ENCODE measurements at regions not wholly inside any gene's neighbourhood (a gene's known extent, or its start where the extent isn't known, plus 50 kb on each side); places are given as distances from the start of the nearest gene placed in this dataset.

DNA sequence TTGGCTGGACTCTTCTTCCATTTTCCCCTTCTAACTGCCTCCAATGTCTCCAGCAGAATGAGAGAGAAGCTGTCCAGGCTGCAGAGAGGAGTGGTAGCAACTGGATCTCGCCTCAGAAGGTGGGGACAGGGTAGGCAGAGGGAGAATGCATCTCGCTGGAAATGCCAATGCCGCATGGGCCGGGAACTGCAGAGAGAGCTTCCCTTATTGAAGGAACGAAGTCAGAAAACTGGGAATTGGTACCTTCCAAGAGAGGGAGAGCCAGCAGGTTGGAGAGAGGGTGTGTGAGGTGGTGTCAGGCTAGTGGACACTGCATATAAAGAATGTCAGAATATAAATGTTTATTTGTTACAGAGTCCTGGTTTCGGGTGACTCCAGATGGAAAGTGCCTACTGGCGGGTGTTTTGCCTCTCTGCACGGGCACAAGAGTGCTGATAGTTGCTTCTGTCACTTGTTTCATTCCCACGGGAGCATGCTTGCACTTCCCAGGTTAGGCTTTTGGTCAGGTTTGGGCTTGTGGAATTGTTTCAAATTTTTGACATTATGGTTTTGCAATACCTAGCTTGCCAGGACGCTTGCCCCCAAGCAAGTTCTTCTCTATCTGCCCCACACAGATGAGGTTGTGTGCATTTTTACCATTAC, 156.8 kb upstream of the STS start:
- TF ChIP-seq, protein P1, sequence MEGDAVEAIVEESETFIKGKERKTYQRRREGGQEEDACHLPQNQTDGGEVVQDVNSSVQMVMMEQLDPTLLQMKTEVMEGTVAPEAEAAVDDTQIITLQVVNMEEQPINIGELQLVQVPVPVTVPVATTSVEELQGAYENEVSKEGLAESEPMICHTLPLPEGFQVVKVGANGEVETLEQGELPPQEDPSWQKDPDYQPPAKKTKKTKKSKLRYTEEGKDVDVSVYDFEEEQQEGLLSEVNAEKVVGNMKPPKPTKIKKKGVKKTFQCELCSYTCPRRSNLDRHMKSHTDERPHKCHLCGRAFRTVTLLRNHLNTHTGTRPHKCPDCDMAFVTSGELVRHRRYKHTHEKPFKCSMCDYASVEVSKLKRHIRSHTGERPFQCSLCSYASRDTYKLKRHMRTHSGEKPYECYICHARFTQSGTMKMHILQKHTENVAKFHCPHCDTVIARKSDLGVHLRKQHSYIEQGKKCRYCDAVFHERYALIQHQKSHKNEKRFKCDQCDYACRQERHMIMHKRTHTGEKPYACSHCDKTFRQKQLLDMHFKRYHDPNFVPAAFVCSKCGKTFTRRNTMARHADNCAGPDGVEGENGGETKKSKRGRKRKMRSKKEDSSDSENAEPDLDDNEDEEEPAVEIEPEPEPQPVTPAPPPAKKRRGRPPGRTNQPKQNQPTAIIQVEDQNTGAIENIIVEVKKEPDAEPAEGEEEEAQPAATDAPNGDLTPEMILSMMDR (conservative IDR thresholded peaks at IDR 0.05 in 1 of 2, IDR thresholded peaks at IDR 0.05 in 1 of 2; ENCODE audit: low read depth in 1 of 2, low read length in 2 of 2), result no peak
- no peak for TF ChIP-seq EZH2 (IDR thresholded peaks at IDR 0.05; ENCODE audit: low read length, missing control alignments)

Data from fibroblast of lung (primary cell).